GM19023 (cell line): ENCODE measurements at regions not wholly inside any gene's neighbourhood (a gene's known extent, or its start where the extent isn't known, plus 50 kb on each side); places are given as distances from the start of the nearest gene placed in this dataset.

Experiments used
- ATAC-seq: cut with Tn5 transposase; IDR thresholded peaks from one replicate; pipeline ENCODE4 v1.9.1; 2021; ENCODE audit warnings: mild to moderate bottlenecking, moderate library complexity; ENCODE audit not compliant: unreplicated experiment

DNA sequence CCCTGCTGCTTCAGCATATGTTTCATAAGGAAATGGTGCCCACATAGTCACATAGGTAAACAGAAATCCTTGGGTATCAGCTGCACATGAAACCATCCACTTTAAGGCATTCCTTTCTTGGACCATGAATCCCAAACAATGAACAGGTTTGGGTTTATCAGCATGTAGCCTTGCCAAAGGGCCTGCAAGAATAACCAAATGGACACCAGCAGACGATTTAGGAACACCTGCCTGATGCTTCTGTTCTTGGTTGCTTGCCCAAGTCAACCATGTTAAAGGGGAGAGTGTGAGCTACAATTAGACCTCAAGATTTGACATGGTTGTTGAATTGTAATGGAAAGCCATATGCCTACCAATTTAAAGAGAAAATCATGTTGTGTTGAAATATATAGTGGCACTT lies 1342.7 kb upstream of the PIK3C3 start:
- ATAC-seq = no peak

GRCh38 chr18:40608226-40608625 lies 1346.8 kb upstream of the PIK3C3 start:
- ATAC-seq = no peak

DNA sequence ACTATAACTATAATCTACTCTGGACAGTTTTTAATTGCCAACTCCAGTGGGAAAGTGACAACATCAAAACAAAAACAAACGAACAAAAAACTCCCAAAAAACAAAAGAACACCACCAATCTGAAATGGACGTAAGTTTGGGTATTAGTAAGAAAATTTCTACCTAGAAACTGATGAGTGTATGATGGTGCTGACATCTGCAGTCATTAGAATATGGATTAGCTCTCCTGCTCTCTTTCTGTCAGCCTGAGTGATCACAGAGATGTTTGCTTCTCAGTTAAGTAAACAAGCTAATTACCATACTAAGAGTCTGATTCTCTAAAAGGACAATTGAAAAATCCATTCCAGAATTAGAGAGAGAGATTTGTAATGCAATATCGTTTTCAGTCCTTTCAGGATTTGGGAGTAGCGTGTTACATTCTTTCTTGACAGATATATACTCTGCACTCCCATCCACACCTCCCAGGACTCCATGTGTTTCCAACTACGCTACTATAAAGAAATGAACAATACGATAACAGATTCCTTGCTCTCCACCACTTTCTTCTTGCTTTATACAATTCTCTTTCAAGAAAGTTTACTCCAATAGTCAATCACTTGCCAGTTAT lies 1347.4 kb upstream of the PIK3C3 start:
- ATAC-seq = no peak

DNA sequence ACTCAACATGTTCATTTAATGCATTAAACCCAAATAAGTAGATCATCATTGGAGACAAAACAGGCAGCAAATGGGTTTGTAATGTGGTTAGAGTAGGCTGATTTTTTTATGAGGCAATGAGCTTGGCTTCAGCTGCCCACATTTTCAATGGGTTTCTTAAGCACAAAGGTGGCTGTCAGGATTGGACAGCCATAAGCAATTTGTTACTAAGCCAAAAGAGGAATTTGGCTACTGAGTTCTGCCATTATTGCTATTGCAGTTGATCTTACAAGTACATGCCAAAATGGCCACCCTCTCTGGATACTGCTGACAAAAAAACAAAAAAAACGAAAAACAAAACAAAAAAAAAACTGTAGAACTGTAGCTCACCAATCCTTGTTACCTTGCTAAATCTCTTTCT lies 1348.0 kb upstream of the PIK3C3 start:
- ATAC-seq = no peak

GRCh38 chr18:40583671-40584070 lies 1371.4 kb upstream of the PIK3C3 start:
- no peak for ATAC-seq

DNA sequence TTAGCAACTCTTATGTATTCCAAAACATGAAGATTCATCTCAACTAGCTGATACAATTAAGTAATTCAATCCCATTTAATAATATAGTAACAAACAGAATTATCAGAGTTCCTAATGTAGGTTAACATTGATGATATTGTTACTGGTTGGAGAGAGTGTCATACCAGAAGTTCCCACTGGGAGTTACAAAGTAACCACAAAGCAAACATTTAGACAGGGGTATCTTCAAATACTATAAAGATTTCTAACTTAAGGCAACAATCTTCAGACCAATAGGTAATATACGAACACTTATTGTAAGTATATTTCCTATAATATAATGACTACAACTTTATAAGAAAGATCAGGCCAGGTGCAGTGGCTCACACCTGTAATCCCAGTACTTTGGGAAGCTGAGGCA lies 1372.9 kb upstream of the PIK3C3 start:
- ATAC-seq = no peak

- ATAC-seq = no peak
Measured at GRCh38 chr18:40577981-40578365, 1377.1 kb upstream of the PIK3C3 start.

- no peak for ATAC-seq
Measured at GRCh38 chr18:40577239-40577980, 1377.6 kb upstream of the PIK3C3 start.

GRCh38 chr18:40576507-40577115 lies 1378.4 kb upstream of the PIK3C3 start:
- no peak for ATAC-seq

- ATAC-seq = no peak
Measured at GRCh38 chr18:40570615-40571014, 1384.4 kb upstream of the PIK3C3 start.

- ATAC-seq = no peak
Measured at GRCh38 chr18:40569605-40570004, 1385.4 kb upstream of the PIK3C3 start.

DNA sequence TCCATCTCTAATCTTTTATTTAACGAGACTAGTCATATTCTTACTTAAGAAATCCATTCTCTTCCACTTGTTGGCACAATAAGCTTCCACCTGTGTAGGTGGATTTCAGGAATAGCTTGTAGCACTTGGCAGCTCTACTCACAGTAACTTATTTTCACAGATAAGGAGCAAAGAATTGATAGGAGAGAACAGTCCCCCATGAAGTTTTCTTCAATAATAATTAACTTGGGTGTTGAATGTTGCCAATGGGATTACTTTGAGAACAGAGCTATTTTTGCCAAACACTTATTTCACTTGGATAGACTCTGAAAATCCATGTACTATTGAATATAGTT lies 1388.6 kb upstream of the PIK3C3 start:
- ATAC-seq = no peak

DNA sequence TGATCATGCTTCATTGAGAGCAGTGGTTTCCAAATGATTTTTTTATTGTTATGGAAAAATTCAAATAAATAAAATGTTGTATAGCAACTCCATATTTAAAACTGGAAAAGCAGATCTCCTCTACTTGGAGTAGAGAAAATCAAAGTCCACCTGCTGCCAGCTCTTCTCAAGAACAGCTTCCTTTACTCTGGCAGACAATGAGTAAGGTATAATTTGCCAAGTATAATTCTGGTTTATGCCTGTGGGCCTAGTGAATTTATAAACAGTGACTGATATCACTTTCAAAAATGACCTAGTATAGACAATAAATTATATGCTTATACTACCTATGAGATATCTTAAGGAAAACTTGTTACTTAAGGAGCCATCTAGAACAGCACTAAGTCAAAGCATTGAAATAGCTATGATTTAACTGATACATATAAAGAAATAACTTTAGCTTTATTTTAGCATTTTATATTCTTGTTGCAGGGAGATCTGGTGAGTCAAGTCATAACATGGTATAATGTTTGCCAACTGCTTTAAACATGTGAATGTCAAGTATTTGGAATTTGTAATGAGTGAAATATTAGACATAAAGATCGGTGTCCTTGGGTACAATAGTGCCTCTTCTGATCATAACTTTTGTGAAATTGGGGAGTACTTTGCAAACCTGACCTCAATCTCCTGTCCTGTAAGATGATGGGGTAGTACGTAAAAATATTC lies 1389.1 kb upstream of the PIK3C3 start:
- ATAC-seq = no peak

DNA sequence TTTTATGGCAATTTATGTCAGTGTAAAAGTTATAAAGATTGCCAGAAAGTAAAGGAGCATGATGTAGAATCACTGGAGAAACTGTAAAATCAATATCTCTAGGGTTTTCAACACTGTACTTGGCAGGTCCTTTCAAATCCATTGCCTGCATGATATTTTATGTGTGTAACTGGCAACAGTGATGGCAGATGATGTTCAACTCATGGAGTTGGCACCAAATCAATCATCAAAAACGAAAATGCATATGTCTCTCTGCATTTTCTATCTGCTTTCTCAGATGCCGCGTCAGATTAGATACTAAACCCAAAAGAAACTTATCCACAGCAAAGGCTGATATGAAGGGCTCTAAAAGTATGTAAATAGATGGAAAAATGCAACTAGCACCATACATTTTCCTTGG lies 1395.5 kb upstream of the PIK3C3 start:
- ATAC-seq = no peak

DNA sequence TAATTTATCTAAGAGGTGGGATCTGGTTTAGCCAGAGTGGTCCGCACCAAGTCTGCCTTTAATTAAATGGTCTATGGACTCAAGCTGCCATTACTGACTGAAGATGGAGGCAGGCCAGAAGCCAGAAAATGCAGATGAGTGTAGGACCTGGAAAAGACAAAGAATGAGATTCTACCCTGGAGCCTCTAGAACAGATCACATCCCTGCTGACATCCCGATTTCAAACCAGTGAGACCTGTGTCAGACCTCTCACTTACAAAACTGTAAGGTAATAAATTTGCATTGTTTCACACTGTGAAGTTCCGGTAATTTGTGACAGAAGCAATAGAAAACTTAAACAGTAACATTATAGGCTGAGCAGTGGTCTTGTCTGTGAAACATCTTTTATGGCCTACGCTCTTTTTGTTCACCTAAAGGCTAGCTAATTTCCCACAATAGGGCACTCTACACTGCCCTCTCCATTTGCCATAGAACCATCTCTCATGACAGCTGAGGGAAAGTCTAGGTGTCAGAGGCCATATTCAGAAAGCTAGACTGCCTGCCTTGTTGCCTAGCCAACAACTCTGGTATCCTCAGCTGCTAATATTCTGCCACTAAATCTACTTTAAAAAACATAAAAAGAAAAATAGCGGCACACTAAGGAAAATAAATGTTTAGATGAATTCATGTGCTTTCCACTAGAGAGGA lies 1396.2 kb upstream of the PIK3C3 start:
- no peak for ATAC-seq

- ATAC-seq = no peak
Measured at GRCh38 chr18:40555914-40556313, 1399.1 kb upstream of the PIK3C3 start.

DNA sequence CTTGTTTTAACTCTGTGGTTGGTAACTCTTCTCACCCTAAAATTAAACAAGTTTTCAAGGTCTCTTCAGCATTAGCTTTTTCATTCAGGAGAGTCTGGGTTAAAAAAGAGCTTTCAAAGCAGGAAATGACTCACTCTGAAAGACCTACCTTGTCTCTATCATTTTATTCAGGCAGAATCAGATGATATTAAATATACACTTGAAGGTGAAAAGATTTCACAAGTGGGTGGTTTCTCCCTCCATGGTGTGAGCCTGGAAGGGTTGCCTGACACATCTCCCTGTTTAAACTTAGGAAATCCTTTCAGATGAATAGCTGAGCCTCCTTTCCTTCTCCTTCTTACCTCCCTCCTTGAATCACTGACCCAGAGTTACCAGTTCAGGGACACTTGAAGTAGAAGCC lies 1402.0 kb upstream of the PIK3C3 start:
- ATAC-seq = no peak

- no peak for ATAC-seq
Measured at GRCh38 chr18:40546875-40547274, 1408.2 kb upstream of the PIK3C3 start.

DNA sequence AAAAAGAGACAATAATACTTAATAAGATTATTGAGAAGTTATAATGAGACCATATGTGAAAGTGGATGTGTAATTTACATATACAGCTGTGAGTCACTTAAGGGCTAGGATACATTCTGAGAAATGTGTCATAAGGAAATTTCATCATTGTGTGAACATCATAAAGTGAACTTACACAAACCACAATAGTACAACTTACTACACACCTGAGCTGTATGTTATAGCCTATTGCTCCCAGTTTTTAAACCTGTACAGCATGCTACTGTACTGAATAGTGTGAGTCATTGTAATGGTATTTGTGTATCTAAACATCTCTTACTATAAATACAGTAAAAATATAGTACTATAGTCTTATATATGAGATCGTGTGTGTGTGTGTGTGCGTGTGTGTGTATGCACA lies 1420.3 kb upstream of the PIK3C3 start:
- no peak for ATAC-seq

GRCh38 chr18:40532046-40532445 lies 1423.0 kb upstream of the PIK3C3 start:
- no peak for ATAC-seq

GRCh38 chr18:40531051-40531450 lies 1424.0 kb upstream of the PIK3C3 start:
- no peak for ATAC-seq
